Erythroblast (primary cell): ENCODE measurements at regions not wholly inside any gene's neighbourhood (a gene's known extent, or its start where the extent isn't known, plus 50 kb on each side); places are given as distances from the start of the nearest gene placed in this dataset.

Experiments
- GATA1 ChIP-seq: IDR thresholded peaks from 2 replicates; pipeline ENCODE4 v1.6.1; 2011; ENCODE audit warnings: low read depth, mild to moderate bottlenecking, control low read depth, low read length, moderate library complexity
- POLR2A ChIP-seq: IDR thresholded peaks from 2 replicates; pipeline ENCODE4 v1.6.1; 2011; ENCODE audit warnings: mild to moderate bottlenecking, low read length

DNA sequence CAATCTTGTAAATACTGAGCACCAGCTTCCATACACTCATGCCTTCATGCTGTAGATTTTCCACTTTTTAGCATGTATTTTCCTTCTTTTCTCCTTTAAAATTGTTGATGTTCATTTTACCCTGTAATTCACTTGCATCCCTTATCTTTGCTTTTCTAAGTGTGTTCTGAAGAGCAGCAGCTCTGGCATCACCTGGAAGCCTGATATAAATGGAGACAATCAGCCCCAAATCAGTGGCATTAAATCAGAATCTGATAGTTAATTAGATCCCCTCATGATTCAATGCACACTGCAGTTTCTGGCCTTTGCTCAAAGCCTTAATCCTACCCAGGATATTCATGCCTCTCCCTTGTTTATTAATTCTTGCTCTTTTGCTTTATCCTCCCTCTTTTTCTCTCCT is 942.4 kb downstream of the XPNPEP1 start:
- TF ChIP-seq POLR2A (no peak), GATA1 (no peak)
